GM23248 (cell line): ENCODE measurements at regions not wholly inside any gene's neighbourhood (a gene's known extent, or its start where the extent isn't known, plus 50 kb on each side); places are given as distances from the start of the nearest gene placed in this dataset.
A peak's percentile ranks its signal among the peaks of the same experiment; 100 is the strongest.

Experiments used
- DNase-seq: peaks from one replicate; pipeline ENCODE4 v3.0.0-alpha.2; 2015
- H2AFZ ChIP-seq: fragments of 200-600 bp; sonication (generic); 2 replicates; pipeline ENCODE4 v1.6.1; 2016; ENCODE audit warnings: antibody characterized with exemption
- H3F3A ChIP-seq: fragments of 200-600 bp; sonication (generic); 2 replicates; pipeline ENCODE4 v1.6.1; 2016; ENCODE audit warnings: mild to moderate bottlenecking, antibody characterized with exemption, mixed run types; ENCODE audit not compliant: insufficient read depth
- H3K27ac ChIP-seq: fragments of 200-600 bp; sonication (generic); 2 replicates; pipeline ENCODE4 v1.5.1; 2016; ENCODE audit warnings: mild to moderate bottlenecking
- H3K27me3 ChIP-seq: fragments of 200-600 bp; sonication (generic); replicated peaks from 2 replicates; pipeline ENCODE4 v1.6.1; 2016; ENCODE audit warnings: mild to moderate bottlenecking; ENCODE audit not compliant: insufficient read depth
- H3K36me3 ChIP-seq: fragments of 200-600 bp; sonication (generic); 2 replicates; pipeline ENCODE4 v1.6.1; 2016; ENCODE audit warnings: low read depth, mild to moderate bottlenecking
- H3K4me1 ChIP-seq: fragments of 200-600 bp; sonication (generic); 2 replicates; pipeline ENCODE4 v1.6.1; 2016; ENCODE audit warnings: mild to moderate bottlenecking; ENCODE audit not compliant: insufficient read depth
- H3K4me2 ChIP-seq: fragments of 200-600 bp; sonication (generic); one replicate; pipeline ENCODE4 v1.6.1; 2016; ENCODE audit warnings: mild to moderate bottlenecking; ENCODE audit not compliant: unreplicated experiment
- H3K4me3 ChIP-seq: fragments of 200-600 bp; sonication (generic); 2 replicates; pipeline ENCODE4 v1.5.1; 2016; ENCODE audit warnings: mild to moderate bottlenecking
- H3K79me2 ChIP-seq: fragments of 200-600 bp; sonication (generic); 2 replicates; pipeline ENCODE4 v1.6.1; 2016; ENCODE audit warnings: mild to moderate bottlenecking; ENCODE audit not compliant: insufficient read depth
- H3K9ac ChIP-seq: fragments of 200-600 bp; sonication (generic); 2 replicates; pipeline ENCODE4 v1.6.1; 2016; ENCODE audit warnings: mild to moderate bottlenecking
- H3K9me2 ChIP-seq: fragments of 200-600 bp; sonication (generic); 2 replicates; pipeline ENCODE4 v1.6.1; 2016; ENCODE audit warnings: mixed run types, mild to moderate bottlenecking, moderate library complexity; ENCODE audit not compliant: insufficient read depth
- H3K9me3 ChIP-seq: fragments of 200-600 bp; sonication (generic); one replicate; pipeline ENCODE4 v1.6.1; 2017; ENCODE audit warnings: low read depth
- H4K20me1 ChIP-seq: fragments of 200-600 bp; sonication (generic); 2 replicates; pipeline ENCODE4 v1.6.0; 2016; ENCODE audit not compliant: insufficient read depth
- EZH2 ChIP-seq: fragments of 200-600 bp; sonication (generic); IDR thresholded peaks from 2 replicates; pipeline ENCODE4 v1.6.1; 2018; ENCODE audit warnings: antibody characterized with exemption, mild to moderate bottlenecking; ENCODE audit not compliant: insufficient read depth, poor library complexity, severe bottlenecking
- EZH2phosphoT487 ChIP-seq: fragments of 200-600 bp; sonication (generic); IDR thresholded peaks from 2 replicates; pipeline ENCODE4 v1.6.1; 2018; ENCODE audit warnings: antibody characterized with exemption, moderate library complexity, mild to moderate bottlenecking, low read depth; ENCODE audit not compliant: insufficient read depth
- whole genome bisulfite sequencing, 2 experiments: methylation state at CpG; one replicate each; pipeline ENCODE4 v1.1.6; 2015 to 2017; ENCODE audit warnings: low lambda C conversion rate in 2 of 2, low coverage in 1 of 2; ENCODE audit errors: missing lambda C conversion rate in 2 of 2; 5-methylcytosine and 5-hydroxymethylcytosine counted together
- in situ Hi-C: fragments of 300-500 bp; cut with MboI; formaldehyde crosslinking; loops from 2 replicates; pipeline ENCODE4 v1.15.0; 2020

DNA sequence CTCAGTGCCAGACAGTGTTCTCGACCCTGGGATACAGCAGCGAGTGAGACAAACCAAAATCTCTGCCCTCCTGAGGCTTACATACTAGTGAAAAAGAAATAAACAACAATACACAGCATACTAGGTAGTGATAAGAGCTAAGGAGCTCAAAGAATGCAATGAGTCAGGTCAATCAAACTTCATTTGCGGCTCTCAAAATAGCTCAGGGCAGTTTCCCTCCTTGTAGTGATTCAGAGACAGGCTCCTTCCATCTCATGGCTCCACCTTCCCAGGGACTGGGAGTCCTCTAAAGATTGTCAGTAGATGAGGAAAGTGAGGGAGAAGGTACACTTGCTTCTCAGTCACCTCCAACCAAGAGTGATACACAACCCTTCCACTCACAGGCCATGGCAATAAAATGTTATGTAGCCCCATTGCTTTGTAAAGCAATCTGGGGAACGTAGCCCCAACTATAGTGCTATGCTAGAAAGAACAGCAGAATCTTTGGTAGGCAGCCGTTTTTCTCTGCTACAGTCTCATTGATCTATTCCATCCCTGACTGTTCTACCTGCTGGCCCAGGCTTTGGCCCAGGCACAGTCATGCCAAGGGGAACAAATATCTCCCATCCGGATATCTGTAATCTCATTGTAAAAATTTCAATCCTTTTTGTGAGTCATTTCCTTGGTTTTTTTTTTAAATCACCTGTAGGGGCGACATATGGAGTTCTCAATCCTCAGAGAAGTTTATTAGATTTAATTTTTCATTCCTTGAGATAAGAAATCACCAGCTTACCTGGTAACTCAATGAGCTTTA lies 183.1 kb upstream of the S100G start:
- Histone ChIP-seq H3K79me2 (no peaks in the 10 kb centered on the region), H4K20me1 (no peaks in the 10 kb centered on the region), H3K9me3 (no peaks in the 10 kb centered on the region), H3K9me2 (no peaks in the 10 kb centered on the region), H3K27ac (no peak overlapping the region), H3K36me3 (no peaks in the 10 kb centered on the region), H3F3A (peaks cover 5% of the 10 kb centered on the region; the same call in 1 of the 2 replicates), H3K4me3 (no peak overlapping the region), H3K27me3 (no peaks in the 10 kb centered on the region), H2AFZ (no peak overlapping the region), H3K4me1 (peaks cover 17% of the 10 kb centered on the region), H3K4me2 (no peak overlapping the region), H3K9ac (no peak overlapping the region)
- in situ Hi-C loops = no loop called here
- TF ChIP-seq EZH2phosphoT487 (no peak), EZH2 (no peak)
- peak; percentile 60 for DNase-seq
- WGBS, 2 experiments = 69 to 75% methylated on average over 7 of the region's 7 CpGs

DNA sequence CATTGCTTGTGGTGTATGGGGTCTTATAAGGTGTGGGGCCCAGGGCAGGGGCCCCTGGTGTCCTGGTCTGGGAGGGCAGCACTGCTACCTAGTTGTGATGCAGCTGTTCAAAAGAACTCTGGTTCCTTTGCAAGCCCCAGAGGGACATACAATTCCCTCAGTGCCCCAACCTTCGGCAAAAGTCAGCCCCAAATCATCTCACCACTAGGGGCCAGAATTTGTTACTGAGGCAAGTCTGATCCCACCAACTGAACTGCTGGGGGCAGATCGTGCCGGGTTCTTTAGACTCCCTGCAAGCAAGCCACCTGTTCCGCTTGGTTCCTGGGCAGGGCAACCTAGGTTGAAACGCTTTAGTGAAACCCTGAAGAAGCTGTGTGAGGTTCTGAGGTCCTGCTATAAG lies 180.1 kb upstream of the S100G start:
- Histone ChIP-seq H3K36me3 (no peaks in the 10 kb centered on the region), H3K79me2 (no peaks in the 10 kb centered on the region), H3F3A (no peaks in the 10 kb centered on the region), H3K9me2 (no peaks in the 10 kb centered on the region), H3K4me3 (no peak overlapping the region), H3K9ac (no peak overlapping the region), H3K9me3 (no peaks in the 10 kb centered on the region), H3K4me1 (0 out of 2 replicates have a peak, but pooled peaks cover 6% of the 10 kb centered on the region), H3K27ac (no peak overlapping the region), H3K27me3 (no peaks in the 10 kb centered on the region), H4K20me1 (no peaks in the 10 kb centered on the region), H3K4me2 (no peak overlapping the region), H2AFZ (no peak overlapping the region)
- in situ Hi-C loops = no loop called here
- 89 to 100% methylated on average over 3 to 5 of the region's 5 CpGs for WGBS, 2 experiments
- no peak for DNase-seq
- TF ChIP-seq EZH2phosphoT487 (no peak), EZH2 (no peak)

DNA sequence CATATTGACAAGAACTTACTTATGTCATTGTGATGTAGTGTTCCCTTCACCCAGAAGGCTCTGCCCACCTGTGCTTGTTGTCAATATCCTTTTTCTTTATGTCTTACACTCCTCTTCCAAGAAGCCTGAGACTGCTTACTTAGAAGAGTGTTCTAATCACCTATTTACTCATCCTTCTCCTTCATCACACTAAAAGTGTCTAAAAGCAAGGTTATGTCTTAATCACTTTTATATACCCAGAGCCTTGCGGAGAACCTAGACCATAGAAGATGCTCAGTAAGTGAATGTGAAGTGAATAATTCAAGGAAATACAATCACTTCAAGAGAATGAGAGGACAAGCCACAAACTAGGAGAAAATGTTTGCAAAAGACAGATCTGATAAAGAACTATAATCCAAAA lies 177.6 kb upstream of the S100G start:
- in situ Hi-C loops = no loop called here
- Histone ChIP-seq H3K27ac (no peak overlapping the region), H3F3A (no peaks in the 10 kb centered on the region), H3K9me2 (no peaks in the 10 kb centered on the region), H3K27me3 (no peaks in the 10 kb centered on the region), H3K9me3 (no peaks in the 10 kb centered on the region), H3K4me1 (no peaks in the 10 kb centered on the region), H3K36me3 (no peaks in the 10 kb centered on the region), H3K9ac (no peak overlapping the region), H3K4me2 (no peak overlapping the region), H2AFZ (no peak overlapping the region), H4K20me1 (no peaks in the 10 kb centered on the region), H3K79me2 (no peaks in the 10 kb centered on the region), H3K4me3 (no peak overlapping the region)
- TF ChIP-seq EZH2 (no peak), EZH2phosphoT487 (no peak)
- no peak for DNase-seq
- WGBS, 2 experiments = 96 to 100% methylated on average over 1 of the region's 1 CpG

DNA sequence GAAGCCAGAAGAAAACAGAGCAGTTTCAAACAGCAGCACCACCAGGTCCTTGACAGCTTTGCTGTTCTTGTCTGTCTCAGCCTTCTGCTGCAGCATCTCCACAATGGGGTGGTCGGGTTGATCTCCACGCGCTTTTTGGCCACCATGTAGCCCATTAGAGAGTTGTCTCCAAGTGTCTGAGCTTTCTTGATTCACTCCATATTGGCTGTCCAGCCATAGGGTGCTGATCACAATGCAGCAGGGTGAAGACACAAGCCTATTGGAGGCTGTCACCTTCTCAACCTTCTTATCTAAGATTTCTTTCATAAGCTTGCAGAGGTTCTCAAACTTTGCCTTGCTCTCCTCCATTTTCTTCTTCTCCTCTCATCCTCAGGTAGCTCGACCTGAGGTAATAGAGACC lies 175.4 kb upstream of the S100G start:
- no peak overlapping the region for H3K4me3 ChIP-seq
- no peaks in the 10 kb centered on the region for H4K20me1 ChIP-seq
- H3K27ac ChIP-seq = no peak overlapping the region
- H3K79me2 ChIP-seq = no peaks in the 10 kb centered on the region
- H3K9me2 ChIP-seq = no peaks in the 10 kb centered on the region
- H3K9me3 ChIP-seq = no peaks in the 10 kb centered on the region
- H3K36me3 ChIP-seq = no peaks in the 10 kb centered on the region
- H3K9ac ChIP-seq = no peak overlapping the region
- no peak for DNase-seq
- H3K4me1 ChIP-seq = peaks cover 7% of the 10 kb centered on the region; the same call in 1 of the 2 replicates
- WGBS, 2 experiments = 89 to 96% methylated on average over 4 of the region's 4 CpGs
- no peak for TF ChIP-seq EZH2phosphoT487
- no peaks in the 10 kb centered on the region for H3K27me3 ChIP-seq
- H3K4me2 ChIP-seq = no peak overlapping the region
- in situ Hi-C loops = no loop called here
- peaks cover 1% of the 10 kb centered on the region for H3F3A ChIP-seq
- no peak overlapping the region for H2AFZ ChIP-seq
